ENCODE measurements at regions not wholly inside any gene's neighbourhood (a gene's known extent, or its start where the extent isn't known, plus 50 kb on each side); places are given as distances from the start of the nearest gene placed in this dataset.

DNA sequence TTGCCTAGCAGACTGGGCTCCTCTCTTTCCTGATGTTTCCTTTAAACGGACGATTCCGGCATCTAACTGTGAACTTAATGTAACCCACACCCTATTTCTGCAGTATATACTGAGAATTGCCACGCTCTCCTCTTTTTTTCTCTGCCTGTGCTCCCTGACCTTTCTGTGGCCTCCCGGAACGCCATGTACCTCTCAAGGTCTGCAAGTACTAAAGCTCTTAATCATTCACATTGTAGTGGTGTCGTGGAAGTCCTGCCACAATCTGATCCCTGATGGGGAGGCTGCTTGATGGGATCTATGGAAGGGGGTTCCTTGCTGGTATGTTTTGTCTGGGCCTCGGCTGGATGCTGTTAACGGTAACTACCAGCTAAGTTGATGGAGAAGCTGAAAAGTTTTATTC lies 302.9 kb upstream of the EPHA5 start:
- TF ChIP-seq POLR2A (IDR thresholded peaks at IDR 0.05): no peak
- TF ChIP-seq, protein P1, sequence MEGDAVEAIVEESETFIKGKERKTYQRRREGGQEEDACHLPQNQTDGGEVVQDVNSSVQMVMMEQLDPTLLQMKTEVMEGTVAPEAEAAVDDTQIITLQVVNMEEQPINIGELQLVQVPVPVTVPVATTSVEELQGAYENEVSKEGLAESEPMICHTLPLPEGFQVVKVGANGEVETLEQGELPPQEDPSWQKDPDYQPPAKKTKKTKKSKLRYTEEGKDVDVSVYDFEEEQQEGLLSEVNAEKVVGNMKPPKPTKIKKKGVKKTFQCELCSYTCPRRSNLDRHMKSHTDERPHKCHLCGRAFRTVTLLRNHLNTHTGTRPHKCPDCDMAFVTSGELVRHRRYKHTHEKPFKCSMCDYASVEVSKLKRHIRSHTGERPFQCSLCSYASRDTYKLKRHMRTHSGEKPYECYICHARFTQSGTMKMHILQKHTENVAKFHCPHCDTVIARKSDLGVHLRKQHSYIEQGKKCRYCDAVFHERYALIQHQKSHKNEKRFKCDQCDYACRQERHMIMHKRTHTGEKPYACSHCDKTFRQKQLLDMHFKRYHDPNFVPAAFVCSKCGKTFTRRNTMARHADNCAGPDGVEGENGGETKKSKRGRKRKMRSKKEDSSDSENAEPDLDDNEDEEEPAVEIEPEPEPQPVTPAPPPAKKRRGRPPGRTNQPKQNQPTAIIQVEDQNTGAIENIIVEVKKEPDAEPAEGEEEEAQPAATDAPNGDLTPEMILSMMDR (IDR thresholded peaks at IDR 0.05): no peak
